ENCODE measurements at regions not wholly inside any gene's neighbourhood (a gene's known extent, or its start where the extent isn't known, plus 50 kb on each side); places are given as distances from the start of the nearest gene placed in this dataset.
"Not testable (repeated sequence)": the region's sequence is repeated elsewhere in the genome, so short reads cannot be mapped to it uniquely, and the experiment has no call there.

DNA sequence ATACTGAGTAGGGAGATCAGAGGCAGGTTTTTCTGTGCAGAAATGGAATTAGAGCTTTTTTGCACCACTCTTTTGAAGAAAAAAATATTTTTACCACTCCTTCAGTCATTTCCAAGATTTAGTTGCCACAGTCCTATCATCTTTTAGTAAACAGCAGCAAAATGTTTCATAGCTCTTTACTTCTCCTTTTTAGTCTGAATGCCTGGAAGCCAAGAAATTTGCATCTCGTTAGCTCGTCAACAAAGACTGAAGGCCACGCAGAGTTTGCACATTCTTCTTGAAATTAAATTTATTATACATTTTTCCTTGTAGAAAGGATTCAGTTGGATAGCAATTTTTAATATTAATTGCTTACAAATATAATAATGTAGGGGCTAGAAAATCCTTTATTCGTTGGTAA is 544.5 kb upstream of the ATP2B1 start:
- peak in 3 of 4 experiments; percentile 10 to 56 (median 54) for DNase-seq

DNA sequence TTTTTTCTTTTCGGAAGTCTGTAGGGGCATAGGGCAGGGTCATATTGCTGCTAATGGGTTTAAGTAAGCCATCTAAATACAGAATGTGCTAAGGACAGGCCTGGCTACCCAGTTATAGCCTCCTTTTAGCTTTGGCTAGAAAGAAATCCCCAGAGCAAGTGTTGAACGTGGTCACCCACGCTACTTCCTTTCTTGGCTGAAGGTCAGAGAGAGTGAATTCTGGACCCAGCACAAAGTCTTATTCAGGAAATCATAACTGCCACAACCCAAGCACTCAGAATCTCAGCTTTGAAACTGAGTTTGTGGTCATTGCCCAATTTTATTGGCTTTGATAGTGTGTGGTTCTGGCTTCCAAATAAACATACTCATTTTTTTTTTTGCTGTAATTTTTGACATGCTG is 542.1 kb upstream of the ATP2B1 start:
- peak; percentile 31 to 63 (median 58) for DNase-seq

DNA sequence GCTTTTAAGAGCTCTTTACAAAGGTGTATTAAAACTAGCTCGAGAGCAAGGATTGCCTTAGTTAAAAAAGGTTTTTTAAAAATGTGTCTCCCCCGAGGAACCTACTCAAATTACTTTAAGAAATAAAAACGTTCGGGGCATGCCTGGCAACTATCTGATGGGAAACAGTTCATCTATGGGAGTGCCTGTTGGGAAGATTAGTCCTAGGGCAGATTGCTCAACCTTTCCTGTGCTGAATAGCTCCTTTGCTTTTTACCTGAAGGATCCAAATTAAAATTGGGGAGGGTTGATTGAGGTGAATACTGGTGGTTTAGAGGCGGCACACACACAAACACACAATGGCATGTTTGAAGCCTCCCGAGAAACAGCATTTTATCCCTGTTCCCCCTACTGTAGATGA is 541.4 kb upstream of the ATP2B1 start:
- DNase-seq, result no peak

DNA sequence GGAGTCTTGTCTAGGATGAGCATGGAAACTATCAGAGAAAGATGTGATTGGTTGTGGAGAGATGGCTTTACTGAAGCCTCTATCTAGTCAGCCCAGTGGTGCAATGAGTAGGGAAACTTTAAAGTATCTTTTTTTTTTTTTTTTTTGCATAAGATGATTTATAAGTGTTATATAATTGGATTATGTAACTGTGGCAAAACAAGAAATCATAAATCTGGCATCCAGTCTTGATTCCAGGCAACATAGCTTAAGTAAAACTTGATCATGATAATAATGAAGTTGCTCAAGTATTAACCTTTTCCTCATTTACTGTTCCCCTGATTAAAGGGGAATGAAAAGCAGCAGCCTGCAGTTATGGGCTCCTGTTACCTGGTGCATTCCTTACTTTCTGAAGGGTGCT is 538.0 kb upstream of the ATP2B1 start:
- no peak for DNase-seq

DNA sequence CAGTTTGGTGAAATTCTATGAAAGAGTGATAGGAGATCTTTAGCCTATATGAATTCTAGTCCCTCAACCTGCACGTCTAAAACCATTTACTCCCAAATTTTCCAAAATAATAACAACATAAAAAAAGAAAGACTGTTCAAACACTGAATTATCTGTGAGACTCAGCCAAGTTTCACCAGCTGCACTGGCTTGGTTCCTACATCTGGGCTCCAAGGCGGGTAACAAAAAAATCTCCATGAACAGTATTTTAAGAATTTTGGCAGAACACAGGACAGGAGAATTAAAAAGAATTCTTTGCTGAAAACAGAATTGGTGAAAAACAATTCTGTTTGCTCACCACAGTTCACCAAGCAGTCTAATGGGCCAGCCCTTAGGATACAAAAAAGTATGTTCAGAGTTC is 536.8 kb upstream of the ATP2B1 start:
- no peak for DNase-seq

DNA sequence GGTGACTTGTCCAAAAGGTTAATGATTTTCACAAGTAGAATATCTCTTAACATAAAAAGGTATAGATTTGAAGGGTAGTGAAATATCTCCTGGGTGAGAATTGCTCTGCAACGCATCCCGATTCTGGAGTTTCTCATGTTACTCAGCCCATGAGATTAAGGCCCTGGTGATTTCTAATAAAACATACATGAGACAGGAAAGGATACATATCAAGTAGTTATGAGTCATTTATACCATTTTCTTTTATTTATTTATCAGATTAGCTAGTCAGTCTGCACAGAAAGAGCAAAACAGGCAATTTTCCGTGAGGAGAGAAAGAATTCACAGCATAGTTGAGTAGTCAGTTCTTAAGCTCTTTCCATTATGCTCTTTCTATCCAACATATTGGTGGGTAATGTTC is 535.6 kb upstream of the ATP2B1 start:
- DNase-seq, result no peak

DNA sequence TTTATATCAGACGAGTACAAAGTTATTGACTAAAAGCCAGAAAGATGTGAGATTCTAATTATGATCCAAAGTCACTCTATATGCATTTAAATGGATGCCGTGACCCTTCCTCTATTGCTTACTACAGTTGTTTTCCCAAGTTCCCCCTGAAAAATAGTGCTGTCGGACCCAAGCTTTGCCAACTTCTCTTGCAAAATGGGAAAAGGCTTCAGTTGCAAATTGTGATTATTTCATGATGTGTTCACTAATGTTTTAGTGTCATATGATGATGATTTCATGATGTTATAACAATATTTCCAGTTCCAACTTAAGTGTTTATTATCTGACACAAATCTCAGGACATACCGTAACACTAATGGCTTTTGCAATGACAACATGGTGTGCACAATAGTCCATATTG is 534.6 kb upstream of the ATP2B1 start:
- DNase-seq, result no peak

DNA sequence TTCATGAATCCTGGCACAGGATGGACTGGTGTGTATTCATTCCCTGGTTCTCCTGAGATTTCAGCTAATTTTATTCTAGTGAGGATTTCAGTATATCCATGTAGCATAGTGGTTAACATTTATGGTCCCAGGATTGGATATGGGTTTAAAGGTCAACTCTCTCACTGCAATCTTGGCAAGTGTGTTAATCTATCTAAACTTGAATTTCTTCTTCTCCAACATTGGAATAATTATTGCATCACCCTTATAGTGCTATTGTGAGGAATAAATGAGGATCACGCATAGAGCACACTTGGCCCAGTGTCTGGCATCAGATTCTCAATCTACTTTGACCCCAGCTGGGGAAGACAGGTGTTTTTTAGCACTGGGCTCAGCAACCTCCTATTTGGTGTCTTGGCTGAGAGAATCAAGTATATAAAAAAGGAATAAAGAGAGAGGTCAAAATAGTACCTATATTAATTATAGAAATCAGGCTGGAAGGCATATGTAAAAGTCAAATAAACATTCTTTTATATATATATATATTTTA is 531.2 kb upstream of the ATP2B1 start:
- DNase-seq, result no peak

DNA sequence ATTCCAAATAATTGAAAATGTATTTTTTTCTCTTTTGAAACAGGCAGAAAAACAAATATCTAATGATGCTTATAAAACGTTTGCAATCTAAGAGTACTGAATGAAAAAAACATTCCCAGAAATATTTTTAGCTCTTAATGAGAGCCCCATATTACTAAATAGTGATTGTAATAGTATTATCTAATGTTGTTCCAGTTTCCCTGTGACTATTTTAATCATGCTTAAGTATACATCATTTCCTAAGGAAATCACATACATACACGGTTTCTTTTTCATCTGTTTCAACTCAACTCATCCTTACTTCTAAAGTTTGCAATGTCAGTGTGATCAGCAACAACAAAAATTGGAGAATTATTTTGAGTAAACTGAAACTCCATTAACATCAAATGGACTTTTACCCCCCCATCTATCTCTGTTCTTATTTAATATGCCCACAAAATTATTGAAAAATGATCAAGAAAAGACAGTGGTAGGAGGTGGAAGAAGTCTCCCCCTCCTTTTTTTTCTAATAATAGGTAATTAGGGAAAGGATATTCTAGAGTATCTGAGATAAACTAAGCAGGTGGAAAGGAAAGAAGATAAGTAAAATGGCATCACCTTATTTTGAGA is 530.1 kb upstream of the ATP2B1 start:
- DNase-seq, result no peak

DNA sequence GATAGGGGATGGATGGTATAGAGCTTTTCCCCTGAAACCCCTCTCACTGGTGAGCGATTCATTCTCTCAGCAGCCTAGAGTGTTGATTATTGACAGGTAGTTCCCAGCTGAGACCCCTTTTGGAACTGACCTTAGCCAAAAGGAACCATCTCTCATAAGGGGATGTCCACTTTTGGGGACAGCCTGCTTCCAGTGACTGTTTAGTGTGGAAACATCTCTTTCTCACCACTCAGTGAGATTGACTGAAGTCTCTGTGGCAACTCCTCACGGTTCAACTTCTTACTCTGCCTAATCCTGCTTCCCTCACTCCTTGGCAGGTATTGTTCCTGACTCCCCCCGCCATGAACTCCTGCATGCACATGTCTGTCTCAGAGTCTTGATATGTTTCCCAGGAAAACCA is 529.2 kb upstream of the ATP2B1 start:
- DNase-seq, result no peak

DNA sequence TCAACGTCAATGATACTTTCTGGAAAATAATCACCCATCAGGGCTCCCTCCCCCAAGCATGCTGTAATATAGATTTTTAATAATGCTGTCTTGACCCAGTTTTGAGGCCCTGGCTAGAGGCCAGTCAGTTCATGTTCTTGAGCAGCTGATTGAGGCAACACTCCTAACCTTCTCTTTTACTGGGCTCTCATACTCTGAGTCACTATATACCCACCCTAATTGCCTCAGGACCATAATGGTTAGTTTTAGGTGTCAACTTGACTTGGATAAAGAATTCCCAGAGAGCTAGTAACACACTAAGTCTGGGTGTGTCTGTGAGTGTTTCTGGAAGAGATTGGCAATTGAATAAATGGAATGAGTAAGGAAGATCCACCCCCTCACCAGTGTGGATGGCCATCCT is 527.0 kb upstream of the ATP2B1 start:
- no peak for DNase-seq

DNA sequence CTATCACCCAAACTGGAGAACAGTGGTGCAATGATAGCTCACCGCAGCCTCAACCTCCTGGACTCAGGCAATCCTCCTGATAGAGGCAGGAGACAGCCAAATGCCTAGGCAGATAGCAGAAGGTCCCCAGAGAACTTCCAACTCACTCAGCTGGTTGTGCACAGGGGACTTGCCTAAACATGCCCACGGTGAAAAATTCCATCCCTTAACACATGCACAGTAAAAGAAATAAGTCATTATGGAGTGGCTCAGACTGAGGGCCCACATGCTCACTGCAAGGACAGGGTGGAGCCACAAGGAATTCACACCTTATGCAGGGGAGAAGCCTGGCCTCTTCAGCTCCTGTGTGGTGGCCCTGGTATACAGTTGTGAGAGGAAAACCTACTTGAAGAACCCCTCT is 525.8 kb upstream of the ATP2B1 start:
- DNase-seq, result no peak

DNA sequence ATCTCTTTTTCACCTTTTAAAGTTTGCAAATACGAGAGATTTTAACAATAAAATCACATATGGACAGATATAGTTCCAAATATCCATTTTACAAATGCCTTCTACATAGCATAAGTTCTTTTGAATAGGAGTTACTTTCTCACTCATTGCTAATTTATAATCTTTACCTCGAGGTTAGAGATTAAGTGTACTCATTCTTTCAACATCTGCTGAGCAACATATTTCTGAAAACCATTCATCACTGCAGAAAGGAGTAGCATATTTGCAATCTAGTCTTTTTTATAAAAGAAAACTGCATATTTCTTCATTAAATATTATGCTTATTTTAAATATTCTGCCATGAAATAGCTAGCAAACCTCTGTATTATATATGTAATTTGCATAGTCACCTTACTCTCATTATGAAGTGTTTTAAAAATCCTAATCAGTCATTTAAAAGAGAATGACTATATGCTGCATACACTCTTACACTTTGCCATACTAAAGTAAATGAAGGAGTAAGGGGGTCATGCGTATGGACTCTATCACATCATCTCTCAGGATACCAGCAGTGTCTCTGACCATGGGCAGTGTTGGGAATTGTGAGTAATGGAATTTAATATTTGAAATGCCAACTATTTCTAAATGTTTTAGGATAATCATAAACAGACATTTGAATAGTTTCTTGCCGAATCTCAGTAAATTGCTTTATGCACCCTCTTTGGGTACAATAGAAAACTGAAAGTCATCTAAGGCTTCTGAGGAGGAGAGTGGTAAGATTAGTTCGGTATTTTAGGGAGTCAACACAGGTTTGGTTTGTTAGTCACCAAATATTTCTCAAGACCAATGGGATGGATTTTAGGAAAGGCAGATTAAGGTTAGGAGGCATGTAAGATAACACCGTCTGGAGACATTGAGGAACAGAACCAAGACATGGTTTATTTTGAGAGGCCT is 524.8 kb upstream of the ATP2B1 start:
- DNase-seq, result no peak

DNA sequence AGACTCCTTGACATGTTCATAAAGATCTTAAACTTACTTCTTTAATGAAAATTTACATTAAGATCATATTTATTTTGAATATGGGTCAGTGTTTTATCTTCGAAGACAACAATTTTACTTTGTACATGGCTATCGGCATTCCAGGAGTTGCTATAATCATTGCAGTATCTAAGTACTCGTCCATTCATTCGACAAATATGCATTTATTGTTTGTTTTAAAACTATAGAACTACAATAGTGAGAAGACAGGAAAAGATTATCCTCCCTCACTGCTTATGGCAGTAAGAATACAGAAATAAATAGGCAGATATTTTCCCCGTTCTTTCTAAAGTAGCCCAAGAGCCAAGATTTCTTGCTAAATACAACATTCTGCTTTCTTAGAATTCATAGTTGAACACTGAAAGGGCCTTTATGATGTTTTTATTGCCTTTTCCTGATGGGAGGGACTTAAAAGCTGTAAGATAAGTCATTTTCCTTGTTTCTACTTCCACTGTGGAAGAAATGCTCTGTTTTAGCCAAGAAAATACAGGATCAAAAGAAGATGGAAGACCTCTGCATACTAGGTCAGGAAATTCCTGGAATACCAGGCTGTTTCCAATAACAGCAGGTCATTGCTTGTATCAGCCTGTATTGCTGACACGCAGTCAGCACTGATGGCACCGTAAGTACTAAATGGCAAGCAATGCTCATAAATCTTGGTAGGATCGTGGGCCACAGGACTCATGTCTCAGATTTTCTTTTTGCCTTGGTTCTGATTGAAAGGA is 521.0 kb upstream of the ATP2B1 start:
- no peak for DNase-seq

DNA sequence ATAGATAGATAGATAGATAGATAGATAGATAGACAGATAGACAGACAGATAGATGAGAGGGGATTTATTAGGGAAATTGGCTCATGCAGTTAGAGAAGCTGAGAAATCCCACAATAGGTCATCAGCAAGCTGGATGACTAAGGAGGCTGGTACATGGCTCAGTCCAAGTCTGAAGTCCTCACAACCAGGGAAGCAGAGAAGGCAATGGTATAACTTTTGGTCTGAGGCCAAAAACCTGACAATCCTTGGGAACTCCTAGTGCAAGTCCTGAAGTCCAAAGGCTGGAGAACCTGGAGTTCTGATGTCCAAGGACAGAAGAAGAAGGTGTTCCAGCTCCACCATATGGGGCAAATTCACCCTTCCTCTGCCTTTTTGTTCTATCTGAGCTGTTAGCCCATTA is 517.6 kb upstream of the ATP2B1 start:
- no peak for DNase-seq

DNA sequence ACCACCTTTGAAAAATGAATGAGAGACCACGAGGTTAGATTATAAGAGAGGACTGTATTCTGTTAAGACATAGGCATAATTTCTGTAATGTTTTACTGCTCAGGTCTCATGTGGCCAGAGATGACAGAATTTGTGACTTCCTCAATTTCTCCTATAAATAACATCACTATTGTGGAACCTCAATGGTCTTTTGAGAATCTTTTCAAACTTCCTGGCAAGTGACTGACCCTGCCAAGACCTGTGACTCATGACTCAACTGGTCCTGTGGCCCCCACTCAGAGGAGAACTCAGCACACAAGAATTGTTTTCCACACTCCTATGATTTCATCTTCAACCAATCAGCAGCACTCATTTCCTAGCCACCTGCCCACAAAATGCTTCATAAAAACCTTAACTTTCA is 508.2 kb upstream of the ATP2B1 start:
- peak; percentile 72 to 93 (median 84) for DNase-seq

DNA sequence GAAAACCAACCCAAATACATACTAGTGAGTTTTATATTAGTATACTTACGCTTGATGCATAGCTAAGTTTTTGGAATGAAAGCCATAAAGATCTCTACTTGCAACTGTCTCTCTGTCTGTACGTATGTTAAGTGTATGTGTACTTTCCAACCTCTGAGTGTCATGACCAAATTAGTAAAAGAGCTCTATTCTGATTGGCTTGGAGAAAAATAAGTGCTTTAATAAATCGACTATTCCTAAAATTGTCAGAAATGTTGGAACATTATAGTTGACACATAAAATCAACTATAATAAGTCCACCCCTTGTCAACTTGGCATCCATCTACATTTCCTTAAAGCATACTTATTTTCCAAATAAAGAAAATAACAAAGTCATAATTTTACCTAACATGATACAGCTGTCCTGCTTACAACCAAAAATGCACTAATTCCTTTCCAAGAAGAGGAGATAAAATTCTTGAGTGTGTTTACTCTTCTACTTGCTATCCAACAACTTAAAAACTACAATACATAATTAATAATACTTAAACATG is 507.4 kb upstream of the ATP2B1 start:
- no peak for DNase-seq

DNA sequence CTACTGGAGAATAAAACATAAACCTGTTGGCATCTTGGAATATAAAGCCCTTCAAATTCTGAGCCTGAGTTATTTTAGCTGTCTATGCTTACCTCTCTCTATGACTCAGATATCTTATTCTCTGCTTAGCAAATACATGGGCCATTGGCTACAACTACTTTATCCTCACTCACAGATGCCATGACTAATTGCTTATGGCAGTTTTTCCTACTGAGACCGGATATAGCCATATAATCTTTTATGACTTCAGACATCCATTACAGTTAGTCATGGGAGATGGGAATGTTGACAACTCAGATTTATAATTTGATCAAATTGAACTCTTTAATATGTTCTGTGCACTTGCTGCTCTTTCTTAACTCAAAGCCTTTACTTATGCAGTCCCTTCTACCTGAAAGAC is 502.4 kb upstream of the ATP2B1 start:
- no peak for DNase-seq

DNA sequence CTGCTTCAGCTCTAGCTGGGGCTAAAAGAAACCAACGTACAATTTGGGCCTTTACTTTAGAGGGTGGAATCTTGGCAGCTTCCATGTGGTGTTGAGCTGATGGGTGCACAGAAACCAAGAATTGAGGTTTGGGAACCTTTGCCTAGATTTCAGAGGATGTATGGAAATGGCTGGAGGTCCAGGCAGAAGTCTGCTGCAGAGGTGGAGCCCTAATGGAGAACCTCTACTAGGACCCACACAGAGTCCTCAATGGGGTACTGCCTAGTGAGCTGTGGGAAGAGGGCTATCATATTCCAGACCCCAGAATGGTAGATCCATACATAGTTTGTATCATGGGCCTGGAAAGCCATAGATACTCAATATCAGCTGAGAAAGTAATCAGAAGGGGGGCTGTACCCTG is 500.4 kb upstream of the ATP2B1 start:
- DNase-seq, result no peak

DNA sequence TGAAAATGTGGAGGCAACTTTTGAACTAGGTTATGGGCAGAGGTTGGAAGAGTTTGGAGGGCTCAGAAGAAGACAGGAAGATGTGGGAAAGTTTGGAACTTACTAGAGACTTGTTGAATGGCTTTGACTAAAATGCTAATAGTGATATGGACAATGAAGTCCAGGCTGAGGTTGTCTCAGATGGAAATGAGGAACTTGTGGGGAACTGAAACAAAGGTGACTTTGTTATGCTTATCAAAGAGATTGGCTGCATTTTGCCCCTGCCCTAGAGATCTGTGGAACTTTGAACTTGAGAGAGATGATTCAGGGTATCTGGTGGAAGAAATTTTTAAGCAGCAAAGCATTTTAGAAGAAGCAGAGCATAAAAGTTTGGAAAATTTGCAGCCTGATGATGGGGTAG is 499.7 kb upstream of the ATP2B1 start:
- DNase-seq, result not testable (repeated sequence)

DNA sequence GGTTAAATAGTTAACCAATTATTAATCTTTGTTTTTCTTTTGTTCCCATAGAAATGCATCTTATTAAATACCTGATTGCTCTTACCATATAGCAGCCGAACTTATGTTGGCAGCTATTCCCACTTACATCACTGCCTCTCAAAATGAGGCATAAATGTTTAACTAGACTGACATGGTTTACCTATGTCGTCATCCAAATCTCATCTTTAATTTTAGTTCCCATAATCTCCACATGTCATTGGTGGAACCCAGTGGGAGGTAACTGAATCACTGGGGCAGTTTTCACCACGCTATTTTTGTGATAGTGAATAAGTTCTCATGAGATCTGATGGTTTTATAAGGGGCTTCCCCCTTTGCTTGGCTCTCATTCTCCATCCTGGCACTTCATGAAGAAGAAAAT is 499.2 kb upstream of the ATP2B1 start:
- peak in 1 of 4 experiments; percentile 27 for DNase-seq

DNA sequence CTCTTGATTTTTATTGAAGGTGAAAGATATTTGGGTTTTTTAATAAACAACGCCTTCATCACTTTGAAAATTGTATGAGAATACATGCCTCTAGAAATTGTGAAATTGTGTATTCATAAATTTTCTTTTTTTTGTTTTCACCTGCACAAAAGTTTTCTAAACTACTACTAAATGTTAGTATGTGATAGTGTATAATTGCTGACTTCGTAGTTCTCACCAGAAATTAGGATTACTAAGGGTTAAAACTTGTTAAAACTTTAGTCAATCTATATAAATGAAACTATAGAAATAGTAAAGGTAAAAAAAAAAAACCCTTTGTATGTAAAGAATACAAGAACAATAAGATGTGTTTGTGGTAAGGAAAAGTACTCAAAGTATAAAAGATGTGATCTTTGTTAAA is 496.5 kb upstream of the ATP2B1 start:
- no peak for DNase-seq

DNA sequence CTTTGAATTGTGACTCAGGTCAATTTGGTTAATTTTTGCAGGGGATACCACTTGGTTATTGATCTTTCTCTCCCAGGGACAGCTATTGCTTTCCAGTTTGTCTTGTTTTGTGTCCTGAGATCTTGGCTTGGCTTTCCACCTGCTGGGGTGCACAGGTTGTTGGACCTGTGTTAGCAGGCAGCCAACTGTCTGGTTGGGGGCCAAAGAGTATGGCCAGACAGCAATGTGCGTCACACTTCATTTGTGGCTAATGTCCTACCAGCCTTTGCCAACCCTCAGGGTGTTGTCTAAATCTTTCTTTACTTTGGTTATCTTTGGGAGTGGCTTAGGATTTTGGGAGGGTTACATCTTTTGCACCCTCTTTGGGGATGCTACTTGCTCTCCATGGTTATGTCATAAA is 494.9 kb upstream of the ATP2B1 start:
- DNase-seq, result no peak

All from suppressor macrophage (primary cell).